ENCODE measurements at regions not wholly inside any gene's neighbourhood (a gene's known extent, or its start where the extent isn't known, plus 50 kb on each side); places are given as distances from the start of the nearest gene placed in this dataset.

DNA sequence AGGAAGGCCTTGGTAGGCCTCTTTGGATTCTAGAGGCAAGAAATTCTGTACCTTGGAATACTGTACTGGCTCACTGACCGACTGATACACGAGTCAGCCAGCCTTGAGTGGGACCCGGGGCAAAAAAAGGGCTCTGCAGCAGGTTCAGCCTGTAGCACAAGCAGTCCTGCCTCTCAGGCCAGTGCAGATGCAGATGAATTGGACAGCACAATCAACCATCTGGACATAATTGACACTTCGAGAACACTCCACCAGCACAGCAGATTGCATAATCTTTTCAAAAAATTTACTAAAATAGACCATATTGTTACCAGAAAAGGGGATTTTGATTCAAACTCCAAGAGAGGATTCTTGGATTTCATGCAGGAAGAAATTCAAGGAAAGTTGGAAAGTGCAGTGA is 241.6 kb downstream of the RPIA start:
- TF ChIP-seq CTCF (IDR thresholded peaks at IDR 0.05; ENCODE audit: extremely low read depth in 1 of 2, insufficient read depth in 1 of 2, low read depth in 1 of 2, low read length in 2 of 2): no peak
- TF ChIP-seq FOS (IDR thresholded peaks at IDR 0.05; ENCODE audit: borderline replicate concordance, insufficient read depth, low read length): no peak
- TF ChIP-seq POLR2A (IDR thresholded peaks at IDR 0.05; ENCODE audit: low read depth, low read length): no peak
- TF ChIP-seq JUN (IDR thresholded peaks at IDR 0.05; ENCODE audit: borderline replicate concordance, insufficient read depth, insufficient read length, low read depth): no peak
